SU-DHL-6 (cell line): ENCODE measurements at regions not wholly inside any gene's neighbourhood (a gene's known extent, or its start where the extent isn't known, plus 50 kb on each side); places are given as distances from the start of the nearest gene placed in this dataset.

Experiments
- H2AFZ ChIP-seq: fragments of 200-600 bp; sonication (generic); 2 replicates; pipeline ENCODE4 v1.6.1; 2014; ENCODE audit warnings: low read depth, mild to moderate bottlenecking, moderate library complexity, mixed read lengths, antibody characterized with exemption, low read length; ENCODE audit not compliant: severe bottlenecking
- H3F3A ChIP-seq: fragments of 200-600 bp; shearing (Covaris generic); 2 replicates; pipeline ENCODE4 v1.6.0; 2016; ENCODE audit warnings: antibody characterized with exemption, mild to moderate bottlenecking; ENCODE audit not compliant: insufficient read depth
- H3K27ac ChIP-seq: fragments of 200-600 bp; sonication (generic); 2 replicates; pipeline ENCODE4 v1.5.1; 2016; ENCODE audit warnings: low read depth, mild to moderate bottlenecking, low read length, moderate library complexity, mixed read lengths
- H3K27me3 ChIP-seq: fragments of 200-600 bp; sonication (generic), shearing (Covaris generic); 2 replicates; pipeline ENCODE4 v1.6.0; 2014; ENCODE audit warnings: mild to moderate bottlenecking, low read length
- H3K36me3 ChIP-seq: fragments of 200-600 bp; sonication (generic); 2 replicates; pipeline ENCODE4 v1.6.1; 2014; ENCODE audit warnings: mild to moderate bottlenecking, low read length, mixed read lengths
- H3K4me2 ChIP-seq: fragments of 300-600, 200-600 bp; shearing (Covaris generic), sonication (generic); 2 replicates; pipeline ENCODE4 v1.6.0; 2014; ENCODE audit warnings: low read length, low read depth, mild to moderate bottlenecking; ENCODE audit not compliant: poor library complexity, severe bottlenecking
- H3K4me3 ChIP-seq: fragments of 200-600 bp; sonication (generic); 2 replicates; pipeline ENCODE4 v1.5.1; 2014; ENCODE audit warnings: antibody characterized with exemption, low read length, mild to moderate bottlenecking, mixed read lengths; ENCODE audit not compliant: insufficient read depth, poor library complexity, severe bottlenecking
- H3K79me2 ChIP-seq: fragments of 200-600 bp; sonication (generic); 2 replicates; pipeline ENCODE4 v1.6.1; 2014; ENCODE audit warnings: mild to moderate bottlenecking, low read length, moderate library complexity; ENCODE audit not compliant: insufficient read depth
- H3K9ac ChIP-seq: fragments of 200-600 bp; sonication (generic); 2 replicates; pipeline ENCODE4 v1.7.0; 2014; ENCODE audit warnings: mild to moderate bottlenecking, low read length
- H3K9me2 ChIP-seq: fragments of 200-600 bp; sonication (generic); replicated peaks from 2 replicates; pipeline ENCODE4 v1.6.1; 2014; ENCODE audit warnings: low read length; ENCODE audit not compliant: insufficient read depth
- H3K9me3 ChIP-seq: fragments of 200-600 bp; sonication (generic); 2 replicates; pipeline ENCODE4 v1.6.1; 2014; ENCODE audit warnings: low read length, mixed read lengths; ENCODE audit not compliant: insufficient read depth
- H4K20me1 ChIP-seq: fragments of 200-600 bp; sonication (generic); 2 replicates; pipeline ENCODE4 v1.6.1; 2014; ENCODE audit warnings: low read depth, mild to moderate bottlenecking, antibody characterized with exemption, low read length, moderate library complexity, mixed read lengths
- CTCF ChIP-seq: fragments of 200-600 bp; sonication (generic); IDR thresholded peaks from one replicate; pipeline ENCODE4 v1.5.1; 2017; ENCODE audit warnings: antibody characterized with exemption, mild to moderate bottlenecking, low read length, moderate library complexity; ENCODE audit not compliant: insufficient read depth, poor library complexity, severe bottlenecking
- EZH2phosphoT487 ChIP-seq: fragments of 200-600 bp; sonication (generic), shearing (Covaris generic); conservative IDR thresholded peaks from 2 replicates; pipeline ENCODE4 v1.6.1; 2018; ENCODE audit warnings: mild to moderate bottlenecking, antibody characterized with exemption, low read length, moderate library complexity, mixed read lengths

- no peaks in the 10 kb centered on the region for H3F3A ChIP-seq
- H3K27me3 ChIP-seq, result no peaks in the 10 kb centered on the region
- H3K9me2 ChIP-seq, result no peaks in the 10 kb centered on the region
- TF ChIP-seq EZH2phosphoT487 (no peak), CTCF (no peak)
- H3K27ac ChIP-seq, result no peak overlapping the region
- no peak overlapping the region for H2AFZ ChIP-seq
- no peaks in the 10 kb centered on the region for H3K36me3 ChIP-seq
- no peaks in the 10 kb centered on the region for H3K79me2 ChIP-seq
- H3K4me2 ChIP-seq, result no peak overlapping the region
- no peaks in the 10 kb centered on the region for H3K9me3 ChIP-seq
- no peaks in the 10 kb centered on the region for H4K20me1 ChIP-seq
- H3K9ac ChIP-seq, result no peak overlapping the region
- H3K4me3 ChIP-seq, result no peak overlapping the region
Measured at GRCh38 chr1:30354410-30354809, 369.0 kb downstream of the MATN1 start.

- Histone ChIP-seq H3K4me3 (no peak overlapping the region), H3K4me2 (no peak overlapping the region), H3K9me3 (no peaks in the 10 kb centered on the region), H3K27me3 (no peaks in the 10 kb centered on the region), H3K27ac (no peak overlapping the region), H3K9ac (no peak overlapping the region), H3K9me2 (no peaks in the 10 kb centered on the region), H4K20me1 (no peaks in the 10 kb centered on the region), H3F3A (no peaks in the 10 kb centered on the region), H2AFZ (no peak overlapping the region), H3K36me3 (no peaks in the 10 kb centered on the region), H3K79me2 (no peaks in the 10 kb centered on the region)
- no peak for TF ChIP-seq EZH2phosphoT487
- TF ChIP-seq CTCF, result no peak
Measured at GRCh38 chr1:30353637-30354036, 369.7 kb downstream of the MATN1 start.

GRCh38 chr1:30348147-30348546, 375.2 kb downstream of the MATN1 start:
- Histone ChIP-seq H3K4me2 (no peak overlapping the region), H3K4me3 (no peak overlapping the region), H3K36me3 (no peaks in the 10 kb centered on the region), H4K20me1 (no peaks in the 10 kb centered on the region), H3K9me2 (no peaks in the 10 kb centered on the region), H3K9me3 (no peaks in the 10 kb centered on the region), H3F3A (no peaks in the 10 kb centered on the region), H3K27ac (no peak overlapping the region), H3K27me3 (no peaks in the 10 kb centered on the region; the same call in 1 of the 2 replicates), H3K9ac (no peak overlapping the region), H3K79me2 (no peaks in the 10 kb centered on the region), H2AFZ (no peak overlapping the region)
- TF ChIP-seq EZH2phosphoT487, result no peak
- no peak for TF ChIP-seq CTCF
